PC-3 (cell line): ENCODE measurements at regions not wholly inside any gene's neighbourhood (a gene's known extent, or its start where the extent isn't known, plus 50 kb on each side); places are given as distances from the start of the nearest gene placed in this dataset.

Experiments used
- ATAC-seq: fragments of 200-7000 bp; cut with Tn5 transposase; 2 replicates; pipeline ENCODE4 v1.9.1; 2020; ENCODE audit warnings: mild to moderate bottlenecking, moderate library complexity
- BruUV-seq: library from RNA; stranded (reverse); fragments of 400-500 nt; replicated peaks from 2 replicates; lab custom pipeline; 2021; lab: Mats Ljungman, UMichigan
- CTCF ChIA-PET: fragments of 300-600 bp; sonication (Branson Sonifier 250); formaldehyde crosslinking; loops from one replicate; lab custom pipeline; 2022; ENCODE audit warnings: antibody characterized with exemption; lab: Charles Lee
- POLR2A ChIA-PET: fragments of 300-600 bp; sonication (Branson Sonifier 250); formaldehyde crosslinking; loops from one replicate; lab custom pipeline; 2022; ENCODE audit warnings: antibody characterized with exemption; ENCODE audit not compliant: unreplicated experiment; lab: Charles Lee
- DNase-seq: peaks from one replicate; pipeline ENCODE4 v3.0.0-alpha.2; 2015
- H2AFZ ChIP-seq: fragments of 300-600 bp; sonication (generic); 2 replicates; pipeline ENCODE4 v1.6.0; 2016; ENCODE audit warnings: antibody characterized with exemption, low read length
- H3F3A ChIP-seq: fragments of 300-600 bp; sonication (generic); one replicate; pipeline ENCODE4 v1.6.0; 2017; ENCODE audit warnings: antibody characterized with exemption, low read length, control low read depth, mild to moderate bottlenecking; ENCODE audit not compliant: unreplicated experiment
- H3K27ac ChIP-seq: fragments of 300-600 bp; sonication (generic); 2 replicates; pipeline ENCODE4 v1.5.1; 2016; ENCODE audit warnings: mild to moderate bottlenecking, low read length
- H3K27me3 ChIP-seq: fragments of 300-600 bp; sonication (generic); 2 replicates; pipeline ENCODE4 v1.6.1; 2016; ENCODE audit warnings: low read length, mixed read lengths
- H3K36me3 ChIP-seq: fragments of 300-600 bp; sonication (generic); 2 replicates; pipeline ENCODE4 v1.6.1; 2016; ENCODE audit warnings: low read depth, mixed run types, low read length, mixed read lengths
- H3K4me1 ChIP-seq: fragments of 300-600 bp; sonication (generic); 2 replicates; pipeline ENCODE4 v1.5.1; 2016; ENCODE audit warnings: low read length; ENCODE audit not compliant: insufficient read depth
- H3K4me2 ChIP-seq: fragments of 300-600 bp; sonication (generic); 2 replicates; pipeline ENCODE4 v1.6.0; 2016; ENCODE audit warnings: low read length
- H3K4me3 ChIP-seq: fragments of 300-600 bp; sonication (generic); 2 replicates; pipeline ENCODE4 v1.5.1; 2016; ENCODE audit warnings: mild to moderate bottlenecking, low read length, mixed read lengths
- H3K79me2 ChIP-seq: fragments of 300-600 bp; sonication (generic); 2 replicates; pipeline ENCODE4 v1.6.1; 2017; ENCODE audit warnings: low read length, mixed read lengths
- H3K9ac ChIP-seq: fragments of 300-600 bp; sonication (generic); 2 replicates; pipeline ENCODE4 v1.6.0; 2016; ENCODE audit warnings: mild to moderate bottlenecking, low read length
- H3K9me2 ChIP-seq: fragments of 300-600 bp; sonication (generic); replicated peaks from 2 replicates; pipeline ENCODE4 v1.6.1; 2016; ENCODE audit warnings: mixed run types, low read length, mixed read lengths
- H3K9me3 ChIP-seq: fragments of 300-600 bp; sonication (generic); 2 replicates; pipeline ENCODE4 v1.6.1; 2016; ENCODE audit warnings: low read length, mixed read lengths
- H4K20me1 ChIP-seq: fragments of 300-600 bp; sonication (generic); 2 replicates; pipeline ENCODE4 v1.6.1; 2016; ENCODE audit warnings: low read length, mixed read lengths
- CTCF ChIP-seq: fragments of 300-600 bp; sonication (generic); conservative IDR thresholded peaks from 2 replicates; pipeline ENCODE4 v1.5.1; 2017; ENCODE audit warnings: antibody characterized with exemption, low read depth, mild to moderate bottlenecking, low read length
- EZH2 ChIP-seq: fragments of 300-600 bp; sonication (generic); IDR thresholded peaks from one replicate; pipeline ENCODE4 v1.6.1; 2017; ENCODE audit warnings: antibody characterized with exemption, mild to moderate bottlenecking, low read length; ENCODE audit not compliant: unreplicated experiment
- EZH2phosphoT487 ChIP-seq: fragments of 300-600 bp; sonication (generic); IDR thresholded peaks from 2 replicates; pipeline ENCODE4 v1.6.1; 2018; ENCODE audit warnings: mild to moderate bottlenecking, antibody characterized with exemption, low read length, borderline replicate concordance
- intact Hi-C: fragments of 100-400 bp; cut with micrococcal nuclease; formaldehyde crosslinking; loops from 2 replicates; pipeline ENCODE4 v1.9.0; 2023

- Histone ChIP-seq H3K4me1 (0 out of 2 replicates have a peak, but pooled peaks cover 3% of the 10 kb centered on the region), H3K9me2 (no peaks in the 10 kb centered on the region), H3K36me3 (no peaks in the 10 kb centered on the region), H3K9ac (no peak overlapping the region), H3F3A (no peaks in the 10 kb centered on the region), H2AFZ (no peak overlapping the region), H3K79me2 (no peaks in the 10 kb centered on the region), H3K27ac (no peak overlapping the region), H3K4me2 (no peak overlapping the region), H3K9me3 (no peaks in the 10 kb centered on the region), H3K27me3 (peaks cover 45% of the 10 kb centered on the region), H3K4me3 (no peak overlapping the region), H4K20me1 (no peaks in the 10 kb centered on the region)
- CTCF ChIA-PET: no interaction called here
- ATAC-seq: no peak
- POLR2A ChIA-PET: no interaction called here
- no TSS peak for BruUV-seq
- DNase-seq: no peak
- no peak for TF ChIP-seq EZH2
- TF ChIP-seq CTCF: no peak
- TF ChIP-seq EZH2phosphoT487: no peak
- intact Hi-C loops: no loop called here
These were observed 232.9 kb downstream of the TJP1 start for GRCh38 chr15:29589416-29589815.

DNA sequence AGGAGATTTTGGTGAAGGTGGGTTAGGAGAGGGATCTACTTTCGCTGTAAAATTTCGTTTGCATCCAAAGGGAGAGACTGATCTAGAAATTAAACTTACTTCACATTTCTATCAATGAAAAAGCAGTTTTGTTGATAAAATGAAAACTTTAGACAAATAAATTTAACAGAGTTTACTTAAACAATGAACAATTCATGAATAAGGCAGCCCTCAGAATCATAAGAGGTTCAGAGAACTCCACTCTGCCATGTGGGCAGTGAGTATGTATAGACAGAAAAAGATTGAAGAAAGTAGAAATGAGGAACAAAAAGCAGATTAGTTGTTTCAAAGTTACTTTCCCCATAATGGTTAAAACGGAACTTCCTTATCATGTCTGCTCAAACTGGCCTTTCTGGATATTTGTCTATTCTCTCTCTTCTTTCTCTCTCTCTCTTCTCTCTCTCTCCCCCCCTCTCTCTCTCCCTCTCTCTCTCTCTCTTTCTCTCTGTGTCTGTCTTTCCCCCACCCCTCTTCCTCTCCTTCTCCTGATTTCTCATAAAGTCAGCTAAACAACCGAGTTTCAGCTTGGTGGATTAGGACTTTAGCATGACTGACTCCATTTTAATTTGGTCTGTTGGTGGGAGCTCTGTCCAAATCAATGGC is 248.9 kb downstream of the TJP1 start:
- Histone ChIP-seq H3K36me3 (no peaks in the 10 kb centered on the region), H3K9ac (no peak overlapping the region), H4K20me1 (peaks cover 6% of the 10 kb centered on the region; the same call in 1 of the 2 replicates), H3K4me1 (no peaks in the 10 kb centered on the region), H3F3A (no peaks in the 10 kb centered on the region), H3K4me2 (no peak overlapping the region), H3K9me3 (no peaks in the 10 kb centered on the region), H3K27me3 (peaks cover 72% of the 10 kb centered on the region), H3K9me2 (no peaks in the 10 kb centered on the region), H3K79me2 (no peaks in the 10 kb centered on the region), H3K4me3 (no peak overlapping the region), H2AFZ (no peak overlapping the region), H3K27ac (no peak overlapping the region)
- no peak for DNase-seq
- no peak for TF ChIP-seq EZH2
- no peak for TF ChIP-seq CTCF
- TF ChIP-seq EZH2phosphoT487: no peak
- intact Hi-C loops: no loop called here
- no TSS peak for BruUV-seq
- ATAC-seq: no peak
- POLR2A ChIA-PET: no interaction called here
- CTCF ChIA-PET: no interaction called here

DNA sequence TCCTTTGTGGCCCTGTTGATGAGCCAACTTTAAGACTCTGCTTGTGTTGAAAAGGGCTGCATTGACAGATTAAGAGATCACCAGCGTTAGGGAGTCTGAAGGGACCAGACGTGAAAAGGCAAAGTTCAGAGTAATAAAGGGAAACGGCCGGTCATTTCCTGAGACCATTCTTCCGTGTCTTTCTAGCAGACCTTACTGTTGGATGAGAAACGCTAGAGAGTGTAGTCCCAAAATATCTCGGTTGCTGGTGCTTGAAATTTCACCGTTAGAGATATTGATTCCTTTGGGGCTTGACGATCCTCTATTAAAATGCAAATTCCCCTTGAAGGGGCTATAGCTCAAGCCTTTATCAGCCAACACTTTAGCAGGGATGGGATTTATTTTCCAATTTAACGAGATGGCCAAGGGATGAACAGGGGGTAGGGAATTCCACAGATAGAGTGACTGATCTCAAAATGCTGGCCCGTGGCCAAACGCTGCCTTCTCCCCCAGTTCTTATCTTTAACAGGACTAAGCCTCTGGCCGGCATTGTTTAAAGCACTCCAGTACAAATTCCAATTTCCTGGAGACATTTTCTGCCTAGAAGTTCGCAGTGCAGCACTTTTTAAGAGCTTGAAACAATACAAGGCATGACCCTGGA is 250.4 kb downstream of the TJP1 start:
- H3F3A ChIP-seq: no peaks in the 10 kb centered on the region
- H3K9me2 ChIP-seq: no peaks in the 10 kb centered on the region
- DNase-seq (peak; percentile 4), ATAC-seq (no peak)
- H3K27me3 ChIP-seq: peaks cover 74% of the 10 kb centered on the region
- H3K9me3 ChIP-seq: no peaks in the 10 kb centered on the region
- ChIA-PET POLR2A (no interaction called here), CTCF (no interaction called here)
- TF ChIP-seq EZH2 (no peak), EZH2phosphoT487 (no peak), CTCF (no peak)
- H3K4me1 ChIP-seq: no peaks in the 10 kb centered on the region
- H3K79me2 ChIP-seq: no peaks in the 10 kb centered on the region
- intact Hi-C loops: no loop called here
- no peak overlapping the region for H2AFZ ChIP-seq
- H3K9ac ChIP-seq: no peak overlapping the region
- no peak overlapping the region for H3K4me2 ChIP-seq
- H3K36me3 ChIP-seq: no peaks in the 10 kb centered on the region
- no peak overlapping the region for H3K27ac ChIP-seq
- peaks cover 6% of the 10 kb centered on the region; the same call in 1 of the 2 replicates for H4K20me1 ChIP-seq
- H3K4me3 ChIP-seq: no peak overlapping the region
- no TSS peak for BruUV-seq
